GM23338 (cell line): ENCODE measurements at regions not wholly inside any gene's neighbourhood (a gene's known extent, or its start where the extent isn't known, plus 50 kb on each side); places are given as distances from the start of the nearest gene placed in this dataset.

ENCODE experiments used
- ATAC-seq: fragments of 200-7000 bp; cut with Tn5 transposase; 3 replicates; pipeline ENCODE4 v1.9.1; 2020
- DNase-seq: peaks from one replicate; pipeline ENCODE4 v3.0.0-alpha.2; 2015; ENCODE audit warnings: low spot score
- H2AFZ ChIP-seq: fragments of 200-600 bp; sonication (generic); 2 replicates; pipeline ENCODE4 v1.8.0; 2016; ENCODE audit warnings: antibody characterized with exemption, mild to moderate bottlenecking, moderate library complexity
- H3F3A ChIP-seq: fragments of 200-600 bp; sonication (generic); replicated peaks from 2 replicates; pipeline ENCODE4 v1.8.0; 2017; ENCODE audit warnings: antibody characterized with exemption, mixed run types, low read depth
- H3K27ac ChIP-seq: fragments of 200-600 bp; sonication (generic); 2 replicates; pipeline ENCODE4 v1.6.1; 2016; ENCODE audit warnings: low read depth
- H3K27me3 ChIP-seq: fragments of 200-600 bp; sonication (generic); 2 replicates; pipeline ENCODE4 v1.8.0; 2016; ENCODE audit warnings: mild to moderate bottlenecking, mixed run types, moderate library complexity; ENCODE audit not compliant: insufficient read depth
- H3K36me3 ChIP-seq: fragments of 200-600 bp; sonication (generic); 2 replicates; pipeline ENCODE4 v1.8.0; 2016; ENCODE audit warnings: mild to moderate bottlenecking; ENCODE audit not compliant: insufficient read depth
- H3K4me1 ChIP-seq: fragments of 200-600 bp; sonication (generic); 2 replicates; pipeline ENCODE4 v1.8.0; 2016; ENCODE audit warnings: mild to moderate bottlenecking, moderate library complexity; ENCODE audit not compliant: insufficient read depth
- H3K4me2 ChIP-seq: fragments of 200-600 bp; sonication (generic); 2 replicates; pipeline ENCODE4 v1.7.1; 2017; ENCODE audit warnings: mixed run types
- H3K4me3 ChIP-seq: fragments of 200-600 bp; sonication (generic); 2 replicates; pipeline ENCODE4 v1.6.1; 2016; ENCODE audit warnings: mixed run types
- H3K79me2 ChIP-seq: fragments of 200-600 bp; sonication (generic); replicated peaks from 2 replicates; pipeline ENCODE4 v1.8.0; 2017; ENCODE audit warnings: mild to moderate bottlenecking; ENCODE audit not compliant: insufficient read depth
- H3K9me2 ChIP-seq: fragments of 200-600 bp; sonication (generic); 2 replicates; pipeline ENCODE4 v1.8.0; 2017; ENCODE audit not compliant: insufficient read depth
- H4K20me1 ChIP-seq: fragments of 200-600 bp; sonication (generic); replicated peaks from 2 replicates; pipeline ENCODE4 v1.8.0; 2017; ENCODE audit warnings: mild to moderate bottlenecking; ENCODE audit not compliant: insufficient read depth
- H3K27ac Mint-ChIP-seq: 2 replicates; pipeline ENCODE4 v1.8.0; 2020; ENCODE audit warnings: inconsistent platforms, mild to moderate bottlenecking, moderate library complexity, mixed read lengths
- H3K27me3 Mint-ChIP-seq: 3 replicates; pipeline ENCODE4 v1.8.0; 2022; ENCODE audit warnings: low read depth, mild to moderate bottlenecking, moderate library complexity, mixed read lengths, inconsistent platforms; ENCODE audit not compliant: insufficient read depth, poor library complexity
- H3K36me3 Mint-ChIP-seq: 3 replicates; pipeline ENCODE4 v1.8.0; 2021; ENCODE audit warnings: low read depth, mild to moderate bottlenecking, inconsistent platforms, moderate library complexity, mixed read lengths
- H3K4me1 Mint-ChIP-seq: 3 replicates; pipeline ENCODE4 v1.8.0; 2020; ENCODE audit warnings: mild to moderate bottlenecking, inconsistent platforms, mixed read lengths
- H3K4me3 Mint-ChIP-seq: 3 replicates; pipeline ENCODE4 v1.8.0; 2021; ENCODE audit warnings: moderate library complexity, mild to moderate bottlenecking, inconsistent platforms, mixed read lengths
- H3K9me3 Mint-ChIP-seq: 3 replicates; pipeline ENCODE4 v1.8.0; 2020; ENCODE audit warnings: moderate library complexity, mild to moderate bottlenecking, inconsistent platforms, mixed read lengths
- CREB1 ChIP-seq: fragments of 250-450 bp; sonication (Bioruptor Pico); IDR thresholded peaks from 2 replicates; pipeline ENCODE4 v1.5.0; 2020; ENCODE audit warnings: low read depth, mild to moderate bottlenecking, moderate library complexity
- EZH2 ChIP-seq: fragments of 200-600 bp; sonication (generic); IDR thresholded peaks from one replicate; pipeline ENCODE4 v1.8.0; 2017; ENCODE audit warnings: antibody characterized with exemption, mild to moderate bottlenecking, low read depth; ENCODE audit not compliant: unreplicated experiment
- EZH2phosphoT487 ChIP-seq: fragments of 200-600 bp; sonication (generic); IDR thresholded peaks from one replicate; pipeline ENCODE4 v1.8.1; 2018; ENCODE audit warnings: antibody characterized with exemption; ENCODE audit not compliant: unreplicated experiment
- JUNB ChIP-seq: IDR thresholded peaks from one replicate; pipeline ENCODE4 v1.6.1; 2016; ENCODE audit warnings: antibody characterized with exemption; ENCODE audit not compliant: unreplicated experiment
- NANOG ChIP-seq: IDR thresholded peaks from 2 replicates; pipeline ENCODE4 v1.6.1; 2016; ENCODE audit warnings: antibody characterized with exemption, borderline replicate concordance
- POLR2AphosphoS5 ChIP-seq: IDR thresholded peaks from 2 replicates; pipeline ENCODE4 v1.6.1; 2016; ENCODE audit warnings: antibody characterized with exemption, low read depth
- STAT1 ChIP-seq: IDR thresholded peaks from one replicate; pipeline ENCODE4 v1.6.1; 2016; ENCODE audit warnings: antibody characterized with exemption; ENCODE audit not compliant: unreplicated experiment
- ZNF114 ChIP-seq: fragments of 250-450 bp; sonication (Bioruptor Pico); IDR thresholded peaks from 2 replicates; pipeline ENCODE4 v1.5.0; 2020; ENCODE audit warnings: mild to moderate bottlenecking, moderate library complexity
- TF ChIP-seq, protein P1 (sequence below): IDR thresholded peaks from 2 replicates; pipeline ENCODE4 v1.6.1; 2016; ENCODE audit warnings: antibody characterized with exemption
- TF ChIP-seq, protein P2 (sequence below): IDR thresholded peaks from one replicate; pipeline ENCODE4 v1.6.1; 2018; ENCODE audit warnings: antibody characterized with exemption; ENCODE audit not compliant: unreplicated experiment
- TF ChIP-seq, protein P3 (sequence below): fragments of 250-450 bp; sonication (Bioruptor Pico); IDR thresholded peaks from 2 replicates; pipeline ENCODE4 v1.5.0; 2020; ENCODE audit warnings: mild to moderate bottlenecking, moderate library complexity

DNA sequence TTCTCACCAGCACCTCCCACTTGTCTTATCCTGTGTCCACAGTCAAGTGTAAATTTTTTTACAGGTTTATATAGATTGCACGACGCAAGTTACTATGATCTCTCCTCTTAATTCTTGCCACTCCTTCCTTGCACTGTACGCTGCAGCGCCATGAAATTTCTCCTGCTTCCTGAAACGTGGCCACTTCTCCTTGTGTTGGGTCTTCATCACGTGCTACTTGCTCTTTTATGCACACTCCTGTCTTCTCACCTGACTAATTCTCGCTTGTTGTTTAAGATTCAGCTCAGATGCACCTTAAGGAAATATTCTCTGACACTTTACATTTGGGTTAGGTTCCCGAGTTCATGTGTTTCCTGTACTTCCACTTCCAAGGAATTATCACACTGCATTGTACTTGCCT, 76.5 kb upstream of the ODAD2 start (continued):
- TF ChIP-seq POLR2AphosphoS5 (no peak), ZNF114 (no peak)
- TF ChIP-seq, protein P1, sequence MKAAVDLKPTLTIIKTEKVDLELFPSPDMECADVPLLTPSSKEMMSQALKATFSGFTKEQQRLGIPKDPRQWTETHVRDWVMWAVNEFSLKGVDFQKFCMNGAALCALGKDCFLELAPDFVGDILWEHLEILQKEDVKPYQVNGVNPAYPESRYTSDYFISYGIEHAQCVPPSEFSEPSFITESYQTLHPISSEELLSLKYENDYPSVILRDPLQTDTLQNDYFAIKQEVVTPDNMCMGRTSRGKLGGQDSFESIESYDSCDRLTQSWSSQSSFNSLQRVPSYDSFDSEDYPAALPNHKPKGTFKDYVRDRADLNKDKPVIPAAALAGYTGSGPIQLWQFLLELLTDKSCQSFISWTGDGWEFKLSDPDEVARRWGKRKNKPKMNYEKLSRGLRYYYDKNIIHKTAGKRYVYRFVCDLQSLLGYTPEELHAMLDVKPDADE: no peak

DNA sequence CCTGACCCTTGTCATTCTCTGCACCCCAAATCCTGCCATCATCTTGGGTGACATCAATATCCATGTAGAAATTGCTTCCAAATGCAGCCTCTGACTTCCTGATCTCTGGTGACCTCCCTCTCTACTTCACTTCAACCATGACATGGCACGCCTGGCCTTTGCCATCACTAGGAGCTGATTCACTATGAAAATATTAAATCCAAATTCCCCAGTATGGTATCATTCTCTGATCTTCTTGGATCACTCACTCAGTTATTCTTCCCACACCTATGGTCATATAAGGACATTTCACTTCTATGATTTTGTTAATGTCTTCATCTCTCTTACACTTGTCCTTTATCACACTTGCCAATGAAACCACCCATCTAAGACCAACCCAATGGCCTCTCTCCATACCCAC, 73.7 kb upstream of the ODAD2 start:
- H2AFZ ChIP-seq: no peak overlapping the region
- Mint-ChIP-seq H3K27ac (no peak overlapping the region), H3K4me3 (no peak overlapping the region), H3K9me3 (no peaks in the 10 kb centered on the region), H3K27me3 (no peaks in the 10 kb centered on the region), H3K4me1 (peaks cover 3% of the 10 kb centered on the region; the same call in 2 of the 3 replicates), H3K36me3 (peaks cover 8% of the 10 kb centered on the region; the same call in 2 of the 3 replicates)
- DNase-seq (no peak), ATAC-seq (no peak)
- no peaks in the 10 kb centered on the region for H3K27me3 ChIP-seq
- no peaks in the 10 kb centered on the region for H3K79me2 ChIP-seq
- H3K4me1 ChIP-seq: peaks cover 4% of the 10 kb centered on the region
- H3K27ac ChIP-seq: no peak overlapping the region
- peaks cover 5% of the 10 kb centered on the region; the same call in 1 of the 2 replicates for H3K9me2 ChIP-seq
- H3K36me3 ChIP-seq: no peaks in the 10 kb centered on the region
- no peaks in the 10 kb centered on the region for H3F3A ChIP-seq
- H3K4me2 ChIP-seq: no peak overlapping the region
- no peaks in the 10 kb centered on the region for H4K20me1 ChIP-seq
- no peak overlapping the region for H3K4me3 ChIP-seq
- TF ChIP-seq STAT1 (no peak), POLR2AphosphoS5 (no peak), CREB1 (CRISPR knock-in tag) (no peak), JUNB (no peak), NANOG (no peak), EZH2 (no peak), EZH2phosphoT487 (no peak), ZNF114 (no peak)
- TF ChIP-seq, protein P1: no peak
- TF ChIP-seq, protein P2, sequence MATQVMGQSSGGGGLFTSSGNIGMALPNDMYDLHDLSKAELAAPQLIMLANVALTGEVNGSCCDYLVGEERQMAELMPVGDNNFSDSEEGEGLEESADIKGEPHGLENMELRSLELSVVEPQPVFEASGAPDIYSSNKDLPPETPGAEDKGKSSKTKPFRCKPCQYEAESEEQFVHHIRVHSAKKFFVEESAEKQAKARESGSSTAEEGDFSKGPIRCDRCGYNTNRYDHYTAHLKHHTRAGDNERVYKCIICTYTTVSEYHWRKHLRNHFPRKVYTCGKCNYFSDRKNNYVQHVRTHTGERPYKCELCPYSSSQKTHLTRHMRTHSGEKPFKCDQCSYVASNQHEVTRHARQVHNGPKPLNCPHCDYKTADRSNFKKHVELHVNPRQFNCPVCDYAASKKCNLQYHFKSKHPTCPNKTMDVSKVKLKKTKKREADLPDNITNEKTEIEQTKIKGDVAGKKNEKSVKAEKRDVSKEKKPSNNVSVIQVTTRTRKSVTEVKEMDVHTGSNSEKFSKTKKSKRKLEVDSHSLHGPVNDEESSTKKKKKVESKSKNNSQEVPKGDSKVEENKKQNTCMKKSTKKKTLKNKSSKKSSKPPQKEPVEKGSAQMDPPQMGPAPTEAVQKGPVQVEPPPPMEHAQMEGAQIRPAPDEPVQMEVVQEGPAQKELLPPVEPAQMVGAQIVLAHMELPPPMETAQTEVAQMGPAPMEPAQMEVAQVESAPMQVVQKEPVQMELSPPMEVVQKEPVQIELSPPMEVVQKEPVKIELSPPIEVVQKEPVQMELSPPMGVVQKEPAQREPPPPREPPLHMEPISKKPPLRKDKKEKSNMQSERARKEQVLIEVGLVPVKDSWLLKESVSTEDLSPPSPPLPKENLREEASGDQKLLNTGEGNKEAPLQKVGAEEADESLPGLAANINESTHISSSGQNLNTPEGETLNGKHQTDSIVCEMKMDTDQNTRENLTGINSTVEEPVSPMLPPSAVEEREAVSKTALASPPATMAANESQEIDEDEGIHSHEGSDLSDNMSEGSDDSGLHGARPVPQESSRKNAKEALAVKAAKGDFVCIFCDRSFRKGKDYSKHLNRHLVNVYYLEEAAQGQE: no peak
- TF ChIP-seq, protein P3, sequence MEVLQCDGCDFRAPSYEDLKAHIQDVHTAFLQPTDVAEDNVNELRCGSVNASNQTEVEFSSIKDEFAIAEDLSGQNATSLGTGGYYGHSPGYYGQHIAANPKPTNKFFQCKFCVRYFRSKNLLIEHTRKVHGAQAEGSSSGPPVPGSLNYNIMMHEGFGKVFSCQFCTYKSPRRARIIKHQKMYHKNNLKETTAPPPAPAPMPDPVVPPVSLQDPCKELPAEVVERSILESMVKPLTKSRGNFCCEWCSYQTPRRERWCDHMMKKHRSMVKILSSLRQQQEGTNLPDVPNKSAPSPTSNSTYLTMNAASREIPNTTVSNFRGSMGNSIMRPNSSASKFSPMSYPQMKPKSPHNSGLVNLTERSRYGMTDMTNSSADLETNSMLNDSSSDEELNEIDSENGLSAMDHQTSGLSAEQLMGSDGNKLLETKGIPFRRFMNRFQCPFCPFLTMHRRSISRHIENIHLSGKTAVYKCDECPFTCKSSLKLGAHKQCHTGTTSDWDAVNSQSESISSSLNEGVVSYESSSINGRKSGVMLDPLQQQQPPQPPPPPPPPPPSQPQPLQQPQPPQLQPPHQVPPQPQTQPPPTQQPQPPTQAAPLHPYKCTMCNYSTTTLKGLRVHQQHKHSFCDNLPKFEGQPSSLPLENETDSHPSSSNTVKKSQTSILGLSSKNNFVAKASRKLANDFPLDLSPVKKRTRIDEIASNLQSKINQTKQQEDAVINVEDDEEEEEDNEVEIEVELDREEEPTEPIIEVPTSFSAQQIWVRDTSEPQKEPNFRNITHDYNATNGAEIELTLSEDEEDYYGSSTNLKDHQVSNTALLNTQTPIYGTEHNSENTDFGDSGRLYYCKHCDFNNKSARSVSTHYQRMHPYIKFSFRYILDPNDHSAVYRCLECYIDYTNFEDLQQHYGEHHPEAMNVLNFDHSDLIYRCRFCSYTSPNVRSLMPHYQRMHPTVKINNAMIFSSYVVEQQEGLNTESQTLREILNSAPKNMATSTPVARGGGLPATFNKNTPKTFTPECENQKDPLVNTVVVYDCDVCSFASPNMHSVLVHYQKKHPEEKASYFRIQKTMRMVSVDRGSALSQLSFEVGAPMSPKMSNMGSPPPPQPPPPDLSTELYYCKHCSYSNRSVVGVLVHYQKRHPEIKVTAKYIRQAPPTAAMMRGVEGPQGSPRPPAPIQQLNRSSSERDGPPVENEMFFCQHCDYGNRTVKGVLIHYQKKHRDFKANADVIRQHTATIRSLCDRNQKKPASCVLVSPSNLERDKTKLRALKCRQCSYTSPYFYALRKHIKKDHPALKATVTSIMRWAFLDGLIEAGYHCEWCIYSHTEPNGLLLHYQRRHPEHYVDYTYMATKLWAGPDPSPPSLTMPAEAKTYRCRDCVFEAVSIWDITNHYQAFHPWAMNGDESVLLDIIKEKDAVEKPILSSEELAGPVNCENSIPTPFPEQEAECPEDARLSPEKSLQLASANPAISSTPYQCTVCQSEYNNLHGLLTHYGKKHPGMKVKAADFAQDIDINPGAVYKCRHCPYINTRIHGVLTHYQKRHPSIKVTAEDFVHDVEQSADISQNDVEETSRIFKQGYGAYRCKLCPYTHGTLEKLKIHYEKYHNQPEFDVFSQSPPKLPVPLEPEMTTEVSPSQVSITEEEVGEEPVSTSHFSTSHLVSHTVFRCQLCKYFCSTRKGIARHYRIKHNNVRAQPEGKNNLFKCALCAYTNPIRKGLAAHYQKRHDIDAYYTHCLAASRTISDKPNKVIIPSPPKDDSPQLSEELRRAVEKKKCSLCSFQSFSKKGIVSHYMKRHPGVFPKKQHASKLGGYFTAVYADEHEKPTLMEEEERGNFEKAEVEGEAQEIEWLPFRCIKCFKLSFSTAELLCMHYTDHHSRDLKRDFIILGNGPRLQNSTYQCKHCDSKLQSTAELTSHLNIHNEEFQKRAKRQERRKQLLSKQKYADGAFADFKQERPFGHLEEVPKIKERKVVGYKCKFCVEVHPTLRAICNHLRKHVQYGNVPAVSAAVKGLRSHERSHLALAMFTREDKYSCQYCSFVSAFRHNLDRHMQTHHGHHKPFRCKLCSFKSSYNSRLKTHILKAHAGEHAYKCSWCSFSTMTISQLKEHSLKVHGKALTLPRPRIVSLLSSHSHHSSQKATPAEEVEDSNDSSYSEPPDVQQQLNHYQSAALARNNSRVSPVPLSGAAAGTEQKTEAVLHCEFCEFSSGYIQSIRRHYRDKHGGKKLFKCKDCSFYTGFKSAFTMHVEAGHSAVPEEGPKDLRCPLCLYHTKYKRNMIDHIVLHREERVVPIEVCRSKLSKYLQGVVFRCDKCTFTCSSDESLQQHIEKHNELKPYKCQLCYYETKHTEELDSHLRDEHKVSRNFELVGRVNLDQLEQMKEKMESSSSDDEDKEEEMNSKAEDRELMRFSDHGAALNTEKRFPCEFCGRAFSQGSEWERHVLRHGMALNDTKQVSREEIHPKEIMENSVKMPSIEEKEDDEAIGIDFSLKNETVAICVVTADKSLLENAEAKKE: no peak
